ENCODE measurements at regions not wholly inside any gene's neighbourhood (a gene's known extent, or its start where the extent isn't known, plus 50 kb on each side); places are given as distances from the start of the nearest gene placed in this dataset.

DNA sequence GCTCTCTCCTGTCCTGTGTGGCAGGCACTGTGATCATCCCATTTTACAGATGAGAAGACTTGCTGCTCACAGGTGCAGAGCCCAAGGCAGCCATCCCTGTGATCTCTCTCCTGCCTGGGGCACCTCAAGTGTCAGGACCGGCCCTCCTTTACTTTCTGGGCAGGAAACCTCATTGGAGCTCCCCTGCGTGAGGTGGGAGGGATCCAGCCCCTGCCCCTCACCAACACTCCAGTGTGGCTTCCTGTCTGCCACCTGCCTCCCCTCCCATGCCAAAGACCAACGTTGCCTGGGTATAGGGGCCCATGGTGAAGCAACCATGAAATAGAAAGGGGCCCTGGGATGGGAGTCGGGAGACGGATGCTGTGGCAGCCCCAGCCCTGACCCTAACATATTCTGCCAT lies 91.2 kb upstream of the MYL10 start:
- H4K20me1 ChIP-seq (ENCODE audit: control insufficient read depth, insufficient read depth) = no peaks in the 10 kb centered on the region
- intact Hi-C loops (cut with micrococcal nuclease; ENCODE audit: unreplicated experiment) (no loop called here), in situ Hi-C loops (cut with MboI) (no loop called here)
- ATAC-seq (no peak), DNase-seq (ENCODE audit: low read depth, low spot score) (no peak), FAIRE-seq (no peak)
- no peak overlapping the region for H3K27ac ChIP-seq (ENCODE audit: control insufficient read depth, insufficient read depth)
- ChIA-PET SMC1A (ENCODE audit: uncharacterized antibody, unreplicated experiment) (no interaction called here), POLR2A (no interaction called here), CTCF (no interaction called here), RAD21 (ENCODE audit: unreplicated experiment) (no interaction called here)
- H3K36me3 ChIP-seq (ENCODE audit: control insufficient read depth in 2 of 2, insufficient read depth in 2 of 2, low read length in 1 of 2) = no peaks in the 10 kb centered on the region
- no peaks in the 10 kb centered on the region for H3K27me3 ChIP-seq (replicated peaks in 1 of 2; ENCODE audit: control insufficient read depth in 2 of 2, insufficient read depth in 2 of 2, low read length in 1 of 2)
- H3K79me2 ChIP-seq (ENCODE audit: control insufficient read depth, insufficient read depth, low read length) = no peaks in the 10 kb centered on the region
- no peak for TF ChIP-seq RELA (IDR thresholded peaks at IDR 0.05; ENCODE audit: borderline replicate concordance, partially characterized antibody)
- no peak for TF ChIP-seq FOXM1 (IDR thresholded peaks at IDR 0.05; ENCODE audit: low read depth, low read length)
- no peak for TF ChIP-seq CBFB (IDR thresholded peaks at IDR 0.05; ENCODE audit: low read depth)
- no peak for TF ChIP-seq ZBTB40 (IDR thresholded peaks at IDR 0.05; ENCODE audit: borderline replicate concordance)
- no peak for TF ChIP-seq SMAD1 (IDR thresholded peaks at IDR 0.05; ENCODE audit: low read depth, partially characterized antibody)
- H3K4me1 ChIP-seq (ENCODE audit: control insufficient read depth, insufficient read depth, low read length) = no peaks in the 10 kb centered on the region
- 34% methylated on average over 5 of the region's 5 CpGs for WGBS (ENCODE audit: insufficient coverage, insufficient replicate concordance, low lambda C conversion rate, missing lambda C conversion rate)
- no peak overlapping the region for H3K4me2 ChIP-seq (ENCODE audit: control insufficient read depth, insufficient read depth)
- no peak overlapping the region for H2AFZ ChIP-seq (ENCODE audit: control insufficient read depth, low read depth, low read length)
- H3K9me3 ChIP-seq (replicated peaks; ENCODE audit: control insufficient read depth, insufficient read depth, low read length) = no peaks in the 10 kb centered on the region; the same call in 2 of the 3 replicates
- no peak overlapping the region for H3K4me3 ChIP-seq
- no TSS peak for BruUV-seq (replicated peaks)
- no peak overlapping the region for H3K9ac ChIP-seq (ENCODE audit: control insufficient read depth, insufficient read depth, low read length)
